Astrocyte of the cerebellum (primary cell): ENCODE measurements at regions not wholly inside any gene's neighbourhood (a gene's known extent, or its start where the extent isn't known, plus 50 kb on each side); places are given as distances from the start of the nearest gene placed in this dataset.

Experiments
- DNase-seq: peaks from one replicate; pipeline ENCODE4 v3.0.0-alpha.2; 2011; ENCODE audit warnings: low read depth
- H3K4me3 ChIP-seq: 2 replicates; pipeline ENCODE4 v1.5.1; 2011; ENCODE audit warnings: mild to moderate bottlenecking, low read depth, low read length, moderate library complexity
- in situ Hi-C: cut with HindIII; loops from 2 replicates; pipeline ENCODE4 v1.10.0; 2017; ENCODE audit warnings: low sequenced_read_pairs
- TF ChIP-seq, protein P1 (sequence below): IDR thresholded peaks from 2 replicates; pipeline ENCODE4 v1.5.1; 2012; ENCODE audit warnings: low read length, low read depth, moderate library complexity, mild to moderate bottlenecking; ENCODE audit errors: missing control alignments

DNA sequence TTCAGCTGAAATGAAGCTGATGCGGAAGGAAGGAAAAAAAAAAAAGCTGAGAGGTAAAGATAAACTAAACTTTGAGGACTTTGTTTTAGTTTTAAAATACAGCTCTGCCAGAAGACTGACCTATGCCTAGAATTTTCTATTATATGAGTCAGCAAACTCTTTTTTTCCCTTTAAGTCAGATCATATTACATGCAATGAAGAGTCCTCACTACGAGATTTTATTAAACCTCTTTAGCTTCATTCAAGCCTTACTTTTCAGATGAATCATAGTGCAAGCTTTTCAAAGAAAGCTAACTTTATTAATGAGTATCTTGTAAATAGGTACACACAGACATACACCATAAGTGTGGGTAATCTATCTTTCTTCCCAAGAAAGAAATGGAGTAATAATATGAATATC, 57.8 kb upstream of the FSCB start:
- H3K4me3 ChIP-seq = no peak overlapping the region
- DNase-seq = no peak
- TF ChIP-seq, protein P1, sequence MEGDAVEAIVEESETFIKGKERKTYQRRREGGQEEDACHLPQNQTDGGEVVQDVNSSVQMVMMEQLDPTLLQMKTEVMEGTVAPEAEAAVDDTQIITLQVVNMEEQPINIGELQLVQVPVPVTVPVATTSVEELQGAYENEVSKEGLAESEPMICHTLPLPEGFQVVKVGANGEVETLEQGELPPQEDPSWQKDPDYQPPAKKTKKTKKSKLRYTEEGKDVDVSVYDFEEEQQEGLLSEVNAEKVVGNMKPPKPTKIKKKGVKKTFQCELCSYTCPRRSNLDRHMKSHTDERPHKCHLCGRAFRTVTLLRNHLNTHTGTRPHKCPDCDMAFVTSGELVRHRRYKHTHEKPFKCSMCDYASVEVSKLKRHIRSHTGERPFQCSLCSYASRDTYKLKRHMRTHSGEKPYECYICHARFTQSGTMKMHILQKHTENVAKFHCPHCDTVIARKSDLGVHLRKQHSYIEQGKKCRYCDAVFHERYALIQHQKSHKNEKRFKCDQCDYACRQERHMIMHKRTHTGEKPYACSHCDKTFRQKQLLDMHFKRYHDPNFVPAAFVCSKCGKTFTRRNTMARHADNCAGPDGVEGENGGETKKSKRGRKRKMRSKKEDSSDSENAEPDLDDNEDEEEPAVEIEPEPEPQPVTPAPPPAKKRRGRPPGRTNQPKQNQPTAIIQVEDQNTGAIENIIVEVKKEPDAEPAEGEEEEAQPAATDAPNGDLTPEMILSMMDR = no peak
- in situ Hi-C loops = no loop called here
